Mesenchymal stem cell (in vitro differentiated cells and primary cell): ENCODE measurements at regions not wholly inside any gene's neighbourhood (a gene's known extent, or its start where the extent isn't known, plus 50 kb on each side); places are given as distances from the start of the nearest gene placed in this dataset.

Experiments used
- DNase-seq: peaks from one replicate; pipeline ENCODE4 v3.0.0-alpha.2; 2013
- H2AFZ ChIP-seq: one replicate; pipeline ENCODE4 v1.6.1; 2013; ENCODE audit warnings: low read depth, mild to moderate bottlenecking, control low read depth, inconsistent platforms, low read length, moderate library complexity
- H2AK5ac ChIP-seq: 2 replicates; pipeline ENCODE4 v1.6.1; 2013; ENCODE audit warnings: low read length, moderate library complexity, mild to moderate bottlenecking, inconsistent platforms; ENCODE audit not compliant: severe bottlenecking
- H2BK120ac ChIP-seq: one replicate; pipeline ENCODE4 v1.6.1; 2013; ENCODE audit warnings: low read depth, mild to moderate bottlenecking, inconsistent platforms, low read length, moderate library complexity
- H2BK12ac ChIP-seq, 2 experiments: one replicate each; pipeline ENCODE4 v1.6.1; 2013; ENCODE audit warnings: inconsistent platforms in 2 of 2, low read length in 2 of 2, mild to moderate bottlenecking in 2 of 2, moderate library complexity in 2 of 2, control low read depth in 1 of 2
- H2BK15ac ChIP-seq: one replicate; pipeline ENCODE4 v1.6.1; 2013; ENCODE audit warnings: mild to moderate bottlenecking, low read depth, inconsistent platforms; ENCODE audit not compliant: poor library complexity, severe bottlenecking
- H2BK5ac ChIP-seq: 2 replicates; pipeline ENCODE4 v1.6.1; 2013; ENCODE audit warnings: low read depth, mild to moderate bottlenecking, low read length, control low read depth, inconsistent platforms; ENCODE audit not compliant: poor library complexity, severe bottlenecking
- H3K14ac ChIP-seq, 2 experiments: one replicate each; pipeline ENCODE4 v1.6.1; 2013; ENCODE audit warnings: inconsistent platforms in 2 of 2, low read length in 2 of 2, control low read depth in 1 of 2, mild to moderate bottlenecking in 1 of 2, moderate library complexity in 1 of 2
- H3K18ac ChIP-seq, 2 experiments: one replicate each; pipeline ENCODE4 v1.6.1; 2013; ENCODE audit warnings: inconsistent platforms in 2 of 2, low read length in 2 of 2, control low read depth in 1 of 2, low read depth in 1 of 2, mild to moderate bottlenecking in 1 of 2
- H3K23ac ChIP-seq, 2 experiments: one replicate each; pipeline ENCODE4 v1.6.1; 2013; ENCODE audit warnings: inconsistent platforms in 2 of 2, low read length in 2 of 2, mild to moderate bottlenecking in 2 of 2, moderate library complexity in 2 of 2, control low read depth in 1 of 2
- H3K27ac ChIP-seq: 2 replicates; pipeline ENCODE4 v1.5.1; 2013; ENCODE audit warnings: mild to moderate bottlenecking, moderate library complexity, low read length, control low read depth, inconsistent platforms; ENCODE audit not compliant: poor library complexity, severe bottlenecking
- H3K27me3 ChIP-seq, 2 experiments: 2 replicates each; pipeline versions ENCODE4 v1.6.1 to v1.7.0; 2013; ENCODE audit warnings: low read length in 2 of 2, mild to moderate bottlenecking in 2 of 2, moderate library complexity in 2 of 2, control low read depth in 1 of 2, inconsistent platforms in 1 of 2; ENCODE audit not compliant: control insufficient read depth in 1 of 2, insufficient read depth in 1 of 2
- H3K36me3 ChIP-seq, 2 experiments: 2 replicates each; pipeline versions ENCODE4 v1.6.1 to v1.7.0; 2013; ENCODE audit warnings: low read length in 2 of 2, control low read depth in 1 of 2, inconsistent platforms in 1 of 2, low read depth in 1 of 2, mild to moderate bottlenecking in 1 of 2; ENCODE audit not compliant: insufficient read depth in 2 of 2, control insufficient read depth in 1 of 2
- H3K4ac ChIP-seq, 2 experiments: one replicate each; pipeline ENCODE4 v1.6.1; 2013; ENCODE audit warnings: inconsistent platforms in 2 of 2, low read length in 2 of 2, mild to moderate bottlenecking in 2 of 2, moderate library complexity in 2 of 2, control low read depth in 1 of 2, low read depth in 1 of 2
- H3K4me1 ChIP-seq: 2 replicates; pipeline ENCODE4 v1.6.1; 2013; ENCODE audit warnings: low read depth, low read length, control low read depth; ENCODE audit not compliant: control insufficient read depth, insufficient read depth
- H3K4me2 ChIP-seq: 2 replicates; pipeline ENCODE4 v1.6.1; 2013; ENCODE audit warnings: low read length, mild to moderate bottlenecking, inconsistent platforms; ENCODE audit not compliant: poor library complexity, severe bottlenecking
- H3K4me3 ChIP-seq, 2 experiments: 2 replicates each; pipeline versions ENCODE4 v1.5.1 to v1.7.0; 2013; ENCODE audit warnings: low read length in 2 of 2, mild to moderate bottlenecking in 2 of 2, control low read depth in 1 of 2, low read depth in 1 of 2; ENCODE audit not compliant: insufficient read depth in 1 of 2
- H3K79me1 ChIP-seq: replicated peaks from 2 replicates; pipeline ENCODE4 v1.6.1; 2013; ENCODE audit warnings: mild to moderate bottlenecking, control low read depth, low read length, inconsistent platforms; ENCODE audit not compliant: poor library complexity, severe bottlenecking
- H3K9ac ChIP-seq: 2 replicates; pipeline ENCODE4 v1.7.0; 2013; ENCODE audit warnings: mild to moderate bottlenecking, low read length, moderate library complexity
- H3K9me3 ChIP-seq: 2 replicates; pipeline ENCODE4 v1.7.0; 2013; ENCODE audit warnings: mild to moderate bottlenecking, low read length; ENCODE audit not compliant: control insufficient read depth
- H4K8ac ChIP-seq: one replicate; pipeline ENCODE4 v1.6.1; 2013; ENCODE audit warnings: inconsistent platforms, mild to moderate bottlenecking, low read length, moderate library complexity
- H4K91ac ChIP-seq: one replicate; pipeline ENCODE4 v1.6.1; 2013; ENCODE audit warnings: mild to moderate bottlenecking, low read length, inconsistent platforms
- WGBS: methylation state at CpG from one replicate; pipeline ENCODE4 v1.1.7; 2013; ENCODE audit warnings: mixed read lengths; 5-methylcytosine and 5-hydroxymethylcytosine counted together

GRCh38 chr5:104952876-104953275 is 1390.3 kb upstream of the NUDT12 start:
- H2BK15ac ChIP-seq, result no peak overlapping the region
- WGBS, result 100% methylated on average over 1 of the region's 1 CpG

GRCh38 chr5:104951829-104952228 is 1389.2 kb upstream of the NUDT12 start:
- no peaks in the 10 kb centered on the region for H3K27me3 ChIP-seq
- no peak overlapping the region for H3K4me3 ChIP-seq
- H2BK12ac ChIP-seq, result no peak overlapping the region
- no peak overlapping the region for H3K23ac ChIP-seq
- no peak overlapping the region for H3K27ac ChIP-seq
- WGBS, result 79% methylated on average over 3 of the region's 3 CpGs
- H2BK120ac ChIP-seq, result no peak overlapping the region
- no peak overlapping the region for H2AK5ac ChIP-seq
- H3K18ac ChIP-seq, result no peak overlapping the region
- H2BK5ac ChIP-seq, result no peak overlapping the region
- H2BK15ac ChIP-seq, result no peak overlapping the region
- no peak overlapping the region for H3K4ac ChIP-seq
- peaks cover 5% of the 10 kb centered on the region for H3K9me3 ChIP-seq
- no peak overlapping the region for H4K8ac ChIP-seq
- peak overlapping the region; percentile 41 for H4K91ac ChIP-seq
- no peaks in the 10 kb centered on the region for H3K36me3 ChIP-seq
- H3K79me1 ChIP-seq, result no peaks in the 10 kb centered on the region
- H3K4me2 ChIP-seq, result no peak overlapping the region
- no peaks in the 10 kb centered on the region for H3K4me1 ChIP-seq
- DNase-seq, result no peak
- H3K14ac ChIP-seq, result no peak overlapping the region
- no peak overlapping the region for H3K9ac ChIP-seq
- no peak overlapping the region for H2AFZ ChIP-seq

More at GRCh38 chr5:104952876-104953275, 1390.3 kb upstream of the NUDT12 start:
- no peak overlapping the region for H3K18ac ChIP-seq
- H3K79me1 ChIP-seq, result no peaks in the 10 kb centered on the region
- no peak overlapping the region for H4K8ac ChIP-seq
- no peaks in the 10 kb centered on the region for H3K4me1 ChIP-seq
- no peak overlapping the region for H3K4ac ChIP-seq
- no peak overlapping the region for H3K27ac ChIP-seq
- H3K14ac ChIP-seq, result no peak overlapping the region
- H2BK12ac ChIP-seq, result no peak overlapping the region
- no peaks in the 10 kb centered on the region for H3K27me3 ChIP-seq
- H3K4me3 ChIP-seq, result no peak overlapping the region
- H3K4me2 ChIP-seq, result no peak overlapping the region
- H2BK5ac ChIP-seq, result no peak overlapping the region
- H3K9me3 ChIP-seq, result peaks cover 5% of the 10 kb centered on the region
- DNase-seq, result no peak
- H2AFZ ChIP-seq, result no peak overlapping the region
- H3K9ac ChIP-seq, result no peak overlapping the region
- no peak overlapping the region for H2AK5ac ChIP-seq
- no peak overlapping the region for H4K91ac ChIP-seq
- no peaks in the 10 kb centered on the region for H3K36me3 ChIP-seq
- no peak overlapping the region for H2BK120ac ChIP-seq
- H3K23ac ChIP-seq, result no peak overlapping the region

GRCh38 chr5:104947076-104947475 is 1384.5 kb upstream of the NUDT12 start:
- H3K27ac ChIP-seq, result no peak overlapping the region
- no peak overlapping the region for H2BK120ac ChIP-seq
- no peak for DNase-seq
- WGBS, result 100% methylated on average over 1 of the region's 1 CpG
- H2BK12ac ChIP-seq, result no peak overlapping the region
- H3K4me2 ChIP-seq, result no peak overlapping the region
- no peak overlapping the region for H3K4ac ChIP-seq
- no peaks in the 10 kb centered on the region for H3K4me1 ChIP-seq
- no peak overlapping the region for H4K91ac ChIP-seq
- H2AFZ ChIP-seq, result no peak overlapping the region
- H3K36me3 ChIP-seq, result no peaks in the 10 kb centered on the region
- no peak overlapping the region for H3K9ac ChIP-seq
- H3K9me3 ChIP-seq, result peaks cover 2% of the 10 kb centered on the region
- no peak overlapping the region for H3K18ac ChIP-seq
- H4K8ac ChIP-seq, result no peak overlapping the region
- H3K27me3 ChIP-seq, result no peaks in the 10 kb centered on the region
- H3K79me1 ChIP-seq, result no peaks in the 10 kb centered on the region
- H3K23ac ChIP-seq, result no peak overlapping the region
- no peak overlapping the region for H2AK5ac ChIP-seq
- no peak overlapping the region for H2BK5ac ChIP-seq
- H3K14ac ChIP-seq, result no peak overlapping the region
- no peak overlapping the region for H3K4me3 ChIP-seq
- no peak overlapping the region for H2BK15ac ChIP-seq

- no peak overlapping the region for H3K4me3 ChIP-seq
- no peak overlapping the region for H3K23ac ChIP-seq
- H2AFZ ChIP-seq, result no peak overlapping the region
- no peak overlapping the region for H3K18ac ChIP-seq
- H2BK5ac ChIP-seq, result no peak overlapping the region
- H3K36me3 ChIP-seq, result no peaks in the 10 kb centered on the region
- no peak overlapping the region for H3K4ac ChIP-seq
- H3K27ac ChIP-seq, result no peak overlapping the region
- H3K9ac ChIP-seq, result no peak overlapping the region
- no peak overlapping the region for H3K14ac ChIP-seq
- no peak overlapping the region for H3K4me2 ChIP-seq
- no peak overlapping the region for H4K8ac ChIP-seq
- DNase-seq, result peak; percentile 4
- H2AK5ac ChIP-seq, result no peak overlapping the region
- H2BK15ac ChIP-seq, result no peak overlapping the region
- no peak overlapping the region for H2BK12ac ChIP-seq
- WGBS, result no CpG with 5 or more reads among the region's 1 CpG
- no peaks in the 10 kb centered on the region for H3K27me3 ChIP-seq
- no peak overlapping the region for H4K91ac ChIP-seq
- no peaks in the 10 kb centered on the region for H3K9me3 ChIP-seq
- H3K4me1 ChIP-seq, result no peaks in the 10 kb centered on the region
- H3K79me1 ChIP-seq, result no peaks in the 10 kb centered on the region
- no peak overlapping the region for H2BK120ac ChIP-seq
Observed at GRCh38 chr5:104942735-104943134, 1380.1 kb upstream of the NUDT12 start.
